ENCODE measurements at regions not wholly inside any gene's neighbourhood (a gene's known extent, or its start where the extent isn't known, plus 50 kb on each side); places are given as distances from the start of the nearest gene placed in this dataset.

DNA sequence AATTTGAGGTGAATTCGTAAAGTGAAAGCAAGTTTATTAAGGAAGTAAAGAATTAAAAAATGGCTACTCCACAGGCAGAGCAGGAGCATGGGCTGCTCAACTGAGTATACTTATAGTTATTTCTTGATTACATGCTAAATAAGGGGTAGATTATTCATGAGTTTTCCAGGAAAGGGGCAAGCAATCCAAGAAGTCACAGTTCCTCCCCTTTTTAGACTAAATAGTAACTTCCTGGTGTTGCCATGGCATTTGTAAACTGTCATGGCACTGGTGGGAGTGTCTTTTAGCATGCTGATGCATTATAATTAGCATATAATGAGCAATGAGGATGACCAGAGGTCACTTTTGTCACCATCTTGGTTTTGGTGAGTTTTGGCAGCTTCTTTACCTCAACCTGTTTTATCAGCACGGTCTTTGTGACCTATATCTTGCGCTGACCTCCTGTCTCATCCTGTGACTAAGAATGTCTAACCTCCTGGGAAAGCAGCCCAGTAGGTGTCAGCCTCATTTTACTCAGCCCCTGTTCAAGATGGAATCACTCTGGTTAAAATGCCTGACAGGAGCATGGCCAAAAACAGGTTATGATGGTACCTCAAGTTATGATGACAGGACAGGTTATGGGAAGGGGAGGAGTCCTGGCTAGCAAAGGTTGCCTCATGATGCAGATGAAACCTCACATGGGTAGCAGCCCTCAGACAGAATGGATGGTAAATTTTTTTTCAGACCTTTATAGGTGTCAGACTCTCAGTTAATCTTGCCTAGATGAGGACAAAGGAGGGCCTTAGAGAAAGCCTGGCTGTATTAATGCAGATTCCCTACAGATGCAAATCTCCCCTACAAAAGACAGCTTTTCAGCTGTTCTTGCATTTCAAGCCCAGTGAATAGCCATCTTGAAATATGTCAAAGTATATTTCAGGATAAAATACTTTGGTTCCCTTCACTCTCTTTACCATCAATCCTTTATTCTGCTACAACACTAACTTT is 49.7 kb downstream of the SIPA1L2 start:
- Histone ChIP-seq H3K27ac (ENCODE audit: low read depth, low read length) (no peak overlapping the region), H3K4me1 (ENCODE audit: control insufficient read depth in 1 of 2, insufficient read depth in 2 of 2, low read length in 2 of 2) (no peaks in the 10 kb centered on the region), H3K9me3 (ENCODE audit: control insufficient read depth in 1 of 2, low read length in 2 of 2) (no peaks in the 10 kb centered on the region), H3K4me3 (ENCODE audit: low read depth in 1 of 2, low read length in 2 of 2) (no peak overlapping the region), H3K27me3 (ENCODE audit: control insufficient read depth in 1 of 2, insufficient read depth in 2 of 2, low read length in 2 of 2) (no peaks in the 10 kb centered on the region), H3K36me3 (ENCODE audit: control insufficient read depth in 1 of 2, insufficient read depth in 2 of 2, low read length in 2 of 2) (no peaks in the 10 kb centered on the region), H3K9ac (ENCODE audit: low read depth in 1 of 2, low read length in 2 of 2) (no peak overlapping the region)

DNA sequence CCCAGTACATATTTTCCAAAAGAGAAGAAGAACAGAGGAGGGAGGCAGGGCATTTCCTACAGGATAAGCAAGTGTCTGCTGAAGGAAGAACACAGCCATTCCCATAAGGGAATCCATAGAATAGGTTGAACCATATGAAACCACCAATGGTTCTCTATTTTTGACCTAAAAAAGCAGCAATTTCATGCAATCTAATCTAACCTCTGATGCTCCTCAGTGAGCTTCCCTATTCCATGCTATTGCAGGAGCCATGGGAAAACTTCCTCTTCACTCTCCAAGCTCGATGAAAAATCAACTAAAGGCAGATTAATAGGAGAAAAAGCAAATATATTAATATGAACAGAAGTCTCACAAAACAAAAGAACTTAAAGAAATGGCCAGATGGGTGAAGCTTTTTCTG is 50.5 kb downstream of the SIPA1L2 start:
- H3K4me3 ChIP-seq (ENCODE audit: low read depth in 1 of 2, low read length in 2 of 2) = no peak overlapping the region
- H3K36me3 ChIP-seq (ENCODE audit: control insufficient read depth in 1 of 2, insufficient read depth in 2 of 2, low read length in 2 of 2) = no peaks in the 10 kb centered on the region
- H3K4me1 ChIP-seq (ENCODE audit: control insufficient read depth in 1 of 2, insufficient read depth in 2 of 2, low read length in 2 of 2) = no peaks in the 10 kb centered on the region
- no peaks in the 10 kb centered on the region for H3K9me3 ChIP-seq (ENCODE audit: control insufficient read depth in 1 of 2, low read length in 2 of 2)
- H3K27me3 ChIP-seq (ENCODE audit: control insufficient read depth in 1 of 2, insufficient read depth in 2 of 2, low read length in 2 of 2) = no peaks in the 10 kb centered on the region
- no peak overlapping the region for H3K27ac ChIP-seq (ENCODE audit: low read depth, low read length)
- no peak overlapping the region for H3K9ac ChIP-seq (ENCODE audit: low read depth in 1 of 2, low read length in 2 of 2)

DNA sequence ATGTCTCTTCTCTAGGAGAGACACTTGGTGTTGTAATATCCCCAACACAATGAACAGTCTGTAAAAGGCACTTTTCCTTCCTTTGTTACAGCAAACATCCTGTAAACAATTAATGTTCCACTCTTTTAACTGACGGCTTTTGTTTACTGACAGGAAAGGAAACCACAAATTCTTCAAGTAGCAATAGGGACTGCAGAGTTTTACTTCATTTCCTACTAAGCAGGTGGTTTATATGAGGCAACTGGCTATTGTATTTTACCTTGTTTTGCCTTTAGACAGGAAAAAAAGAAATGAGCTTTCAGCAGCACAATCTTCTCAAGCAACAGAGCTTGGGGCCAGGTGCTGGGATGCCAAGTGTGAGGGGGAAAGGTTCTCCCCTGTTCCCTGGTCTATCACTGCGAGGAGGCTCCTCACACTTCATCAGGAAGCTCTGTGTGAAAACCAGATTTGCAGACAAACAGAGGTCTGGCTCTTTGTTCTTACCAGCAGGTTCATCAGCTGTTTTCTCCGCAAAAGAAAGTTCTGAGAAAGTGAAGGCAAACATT is 51.2 kb downstream of the SIPA1L2 start:
- Histone ChIP-seq H3K4me3 (ENCODE audit: low read depth in 1 of 2, low read length in 2 of 2) (no peak overlapping the region), H3K9ac (ENCODE audit: low read depth in 1 of 2, low read length in 2 of 2) (no peak overlapping the region), H3K4me1 (ENCODE audit: control insufficient read depth in 1 of 2, insufficient read depth in 2 of 2, low read length in 2 of 2) (peaks cover 0 to 5% of the 10 kb centered on the region in 2 donors), H3K27me3 (ENCODE audit: control insufficient read depth in 1 of 2, insufficient read depth in 2 of 2, low read length in 2 of 2) (no peaks in the 10 kb centered on the region), H3K27ac (ENCODE audit: low read depth, low read length) (no peak overlapping the region), H3K36me3 (ENCODE audit: control insufficient read depth in 1 of 2, insufficient read depth in 2 of 2, low read length in 2 of 2) (no peaks in the 10 kb centered on the region), H3K9me3 (ENCODE audit: control insufficient read depth in 1 of 2, low read length in 2 of 2) (no peaks in the 10 kb centered on the region)

DNA sequence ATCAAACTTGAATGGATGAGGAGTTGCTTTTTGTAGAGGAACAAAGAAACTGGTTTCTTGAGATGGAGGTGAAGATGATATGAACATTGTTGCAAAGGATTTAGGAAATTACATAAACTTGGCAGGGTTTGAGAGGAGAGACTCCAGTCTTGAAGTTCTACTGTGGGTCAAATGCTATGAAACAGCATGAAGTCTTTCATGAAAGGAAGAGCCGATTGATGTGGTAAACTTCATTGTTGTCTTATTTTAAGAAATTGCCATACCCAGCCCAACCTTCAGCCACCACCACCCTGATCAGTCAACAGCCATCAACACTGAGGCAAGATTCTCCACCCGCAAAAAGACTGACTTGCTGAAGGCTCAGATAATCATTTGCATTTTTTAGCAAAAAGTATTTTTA is 52.2 kb downstream of the SIPA1L2 start:
- H3K9ac ChIP-seq (ENCODE audit: low read depth in 1 of 2, low read length in 2 of 2) = no peak overlapping the region
- H3K27me3 ChIP-seq (ENCODE audit: control insufficient read depth in 1 of 2, insufficient read depth in 2 of 2, low read length in 2 of 2) = no peaks in the 10 kb centered on the region
- no peaks in the 10 kb centered on the region for H3K36me3 ChIP-seq (ENCODE audit: control insufficient read depth in 1 of 2, insufficient read depth in 2 of 2, low read length in 2 of 2)
- H3K4me3 ChIP-seq (ENCODE audit: low read depth in 1 of 2, low read length in 2 of 2) = no peak overlapping the region
- H3K27ac ChIP-seq (ENCODE audit: low read depth, low read length) = no peak overlapping the region
- peaks cover 7 to 13% of the 10 kb centered on the region in 2 donors for H3K4me1 ChIP-seq (ENCODE audit: control insufficient read depth in 1 of 2, insufficient read depth in 2 of 2, low read length in 2 of 2)
- H3K9me3 ChIP-seq (ENCODE audit: control insufficient read depth in 1 of 2, low read length in 2 of 2) = no peaks in the 10 kb centered on the region

DNA sequence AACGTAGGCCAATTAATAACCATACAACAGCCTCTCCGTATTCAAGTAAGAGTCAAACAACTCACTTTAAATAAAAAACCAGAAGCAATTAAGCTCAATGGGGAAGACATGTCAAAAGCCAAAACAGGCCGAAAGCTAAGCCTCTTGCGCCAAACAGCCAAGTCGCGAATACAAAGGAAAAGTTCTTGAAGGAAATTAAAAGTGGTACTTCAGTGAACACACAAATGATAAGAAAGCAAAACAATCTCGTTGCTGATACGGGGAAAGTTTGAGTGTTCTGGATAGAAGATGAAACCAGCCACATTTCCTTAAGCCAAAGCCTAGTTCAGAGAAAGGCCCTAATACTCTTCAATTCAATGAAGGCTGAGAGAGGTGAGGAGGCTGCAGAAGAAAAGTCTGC is 53.4 kb downstream of the SIPA1L2 start:
- H3K4me1 ChIP-seq (ENCODE audit: control insufficient read depth in 1 of 2, insufficient read depth in 2 of 2, low read length in 2 of 2) = peaks cover 7 to 13% of the 10 kb centered on the region in 2 donors

DNA sequence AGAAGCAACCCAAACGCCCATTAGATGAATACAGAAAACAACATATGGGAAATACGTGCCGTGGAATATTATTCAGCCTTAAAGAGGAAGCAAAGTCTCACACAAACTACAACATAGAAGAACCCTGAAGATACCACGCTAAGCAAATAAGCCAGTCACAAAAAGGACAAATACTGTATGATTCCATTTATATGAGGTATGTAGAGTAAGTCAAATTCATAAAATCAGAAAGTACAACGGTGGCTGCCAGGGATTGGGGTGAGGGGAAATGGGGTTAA is 54.2 kb downstream of the SIPA1L2 start:
- no peaks in the 10 kb centered on the region for H3K27me3 ChIP-seq (ENCODE audit: control insufficient read depth in 1 of 2, insufficient read depth in 2 of 2, low read length in 2 of 2)
- no peaks in the 10 kb centered on the region for H3K36me3 ChIP-seq (ENCODE audit: control insufficient read depth in 1 of 2, insufficient read depth in 2 of 2, low read length in 2 of 2)
- no peak overlapping the region for H3K4me3 ChIP-seq (ENCODE audit: low read depth in 1 of 2, low read length in 2 of 2)
- H3K4me1 ChIP-seq (ENCODE audit: control insufficient read depth in 1 of 2, insufficient read depth in 2 of 2, low read length in 2 of 2) = peaks cover 7 to 13% of the 10 kb centered on the region in 2 donors
- H3K27ac ChIP-seq (ENCODE audit: low read depth, low read length) = no peak overlapping the region
- no peak overlapping the region for H3K9ac ChIP-seq (ENCODE audit: low read depth in 1 of 2, low read length in 2 of 2)
- no peaks in the 10 kb centered on the region for H3K9me3 ChIP-seq (ENCODE audit: control insufficient read depth in 1 of 2, low read length in 2 of 2)

More for the DNA sequence above, 53.4 kb downstream of the SIPA1L2 start:
- no peak overlapping the region for H3K9ac ChIP-seq (ENCODE audit: low read depth in 1 of 2, low read length in 2 of 2)
- no peaks in the 10 kb centered on the region for H3K27me3 ChIP-seq (ENCODE audit: control insufficient read depth in 1 of 2, insufficient read depth in 2 of 2, low read length in 2 of 2)
- no peak overlapping the region for H3K27ac ChIP-seq (ENCODE audit: low read depth, low read length)
- H3K4me3 ChIP-seq (ENCODE audit: low read depth in 1 of 2, low read length in 2 of 2) = no peak overlapping the region
- no peaks in the 10 kb centered on the region for H3K36me3 ChIP-seq (ENCODE audit: control insufficient read depth in 1 of 2, insufficient read depth in 2 of 2, low read length in 2 of 2)
- H3K9me3 ChIP-seq (ENCODE audit: control insufficient read depth in 1 of 2, low read length in 2 of 2) = no peaks in the 10 kb centered on the region

DNA sequence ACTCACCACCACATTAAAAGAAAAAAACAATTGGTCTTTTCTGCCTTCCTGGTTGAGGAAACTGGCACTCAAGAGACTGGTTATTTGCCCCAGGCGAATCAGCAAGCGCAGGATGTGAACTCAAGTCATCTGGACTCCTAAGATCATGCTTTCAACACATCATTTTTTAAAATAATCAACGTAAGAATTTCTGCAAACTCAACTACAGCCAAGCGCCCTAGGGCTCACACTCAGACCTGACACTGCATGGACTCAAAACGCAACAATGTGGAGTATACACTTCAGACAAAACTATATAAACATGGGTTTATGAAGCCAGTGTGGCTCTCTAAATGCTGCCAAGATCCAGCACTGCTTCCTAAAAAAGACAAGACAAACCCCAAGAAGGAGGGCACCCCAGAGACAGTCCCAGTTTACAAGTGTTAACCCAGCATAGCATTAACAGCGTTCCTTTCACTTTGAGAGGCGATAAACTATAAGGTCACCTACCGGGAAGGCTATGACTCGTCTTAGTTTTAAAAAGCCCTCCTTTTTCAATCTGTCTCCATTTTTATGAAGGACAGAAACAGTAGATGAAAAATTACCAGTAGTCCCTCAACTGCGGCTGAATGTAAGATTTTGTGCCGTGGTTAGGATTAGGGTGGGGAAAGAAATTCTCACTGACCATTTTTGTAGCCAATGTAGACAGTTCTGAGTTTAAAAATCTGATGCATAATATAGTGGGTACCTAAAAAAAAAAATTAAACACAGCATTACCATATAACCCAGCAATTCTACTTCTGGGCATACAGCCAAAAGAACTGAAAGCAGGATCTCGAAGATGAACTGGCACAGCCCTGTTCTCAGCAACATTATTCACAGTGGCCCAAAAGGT is 54.8 kb downstream of the SIPA1L2 start:
- Histone ChIP-seq H3K27ac (ENCODE audit: low read depth, low read length) (no peak overlapping the region), H3K9ac (ENCODE audit: low read depth in 1 of 2, low read length in 2 of 2) (no peak overlapping the region), H3K36me3 (ENCODE audit: control insufficient read depth in 1 of 2, insufficient read depth in 2 of 2, low read length in 2 of 2) (no peaks in the 10 kb centered on the region), H3K4me3 (ENCODE audit: low read depth in 1 of 2, low read length in 2 of 2) (no peak overlapping the region), H3K27me3 (ENCODE audit: control insufficient read depth in 1 of 2, insufficient read depth in 2 of 2, low read length in 2 of 2) (no peaks in the 10 kb centered on the region), H3K9me3 (ENCODE audit: control insufficient read depth in 1 of 2, low read length in 2 of 2) (no peaks in the 10 kb centered on the region), H3K4me1 (ENCODE audit: control insufficient read depth in 1 of 2, insufficient read depth in 2 of 2, low read length in 2 of 2) (peaks cover 7 to 13% of the 10 kb centered on the region in 2 donors)

DNA sequence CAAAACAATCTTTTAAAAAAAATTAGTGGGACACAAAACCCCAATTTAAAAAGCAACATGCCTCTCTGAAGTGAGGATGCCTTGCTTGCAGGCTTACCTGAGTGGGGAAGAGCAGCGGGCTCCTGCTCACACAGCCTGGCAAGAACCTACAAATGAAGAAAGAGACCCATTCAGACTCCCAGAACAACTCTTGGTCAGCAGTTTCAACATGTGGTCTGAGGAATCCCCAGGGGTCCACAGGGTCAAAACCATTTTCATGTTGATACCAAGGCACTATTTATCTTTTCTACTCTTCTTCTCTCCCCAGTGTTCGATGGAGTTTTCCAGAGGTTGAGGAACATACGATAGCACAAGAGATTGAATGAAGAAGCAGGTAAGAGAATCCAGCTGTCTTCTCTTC is 55.9 kb downstream of the SIPA1L2 start:
- no peak overlapping the region for H3K27ac ChIP-seq (ENCODE audit: low read depth, low read length)
- no peaks in the 10 kb centered on the region for H3K9me3 ChIP-seq (ENCODE audit: control insufficient read depth in 1 of 2, low read length in 2 of 2)
- no peak overlapping the region for H3K9ac ChIP-seq (ENCODE audit: low read depth in 1 of 2, low read length in 2 of 2)
- peaks cover 7 to 13% of the 10 kb centered on the region in 2 donors for H3K4me1 ChIP-seq (ENCODE audit: control insufficient read depth in 1 of 2, insufficient read depth in 2 of 2, low read length in 2 of 2)
- no peaks in the 10 kb centered on the region for H3K36me3 ChIP-seq (ENCODE audit: control insufficient read depth in 1 of 2, insufficient read depth in 2 of 2, low read length in 2 of 2)
- H3K4me3 ChIP-seq (ENCODE audit: low read depth in 1 of 2, low read length in 2 of 2) = no peak overlapping the region
- H3K27me3 ChIP-seq (ENCODE audit: control insufficient read depth in 1 of 2, insufficient read depth in 2 of 2, low read length in 2 of 2) = no peaks in the 10 kb centered on the region

DNA sequence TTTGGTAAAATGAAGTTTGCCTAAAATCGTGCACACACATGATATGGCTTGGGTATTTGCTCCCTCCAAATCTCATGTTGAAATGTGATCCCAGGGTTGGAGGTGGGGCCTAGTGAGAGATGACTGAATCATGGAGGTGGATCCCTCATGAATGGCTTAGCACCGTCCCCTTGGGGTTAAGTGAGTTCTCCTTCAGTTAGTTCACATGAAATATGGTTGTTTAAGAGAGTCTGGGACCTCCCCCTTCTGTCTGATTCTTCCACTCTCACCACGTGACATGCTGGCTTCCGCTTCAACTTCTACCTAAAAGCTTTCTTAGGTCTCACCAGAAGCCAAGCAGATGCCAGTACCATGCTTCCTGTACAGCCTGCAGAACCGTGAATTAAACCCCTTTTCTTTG is 58.4 kb downstream of the SIPA1L2 start:
- no peak overlapping the region for H3K9ac ChIP-seq (ENCODE audit: low read depth in 1 of 2, low read length in 2 of 2)
- H3K4me1 ChIP-seq (ENCODE audit: control insufficient read depth in 1 of 2, insufficient read depth in 2 of 2, low read length in 2 of 2) = peaks cover 7 to 18% of the 10 kb centered on the region in 2 donors
- no peaks in the 10 kb centered on the region for H3K36me3 ChIP-seq (ENCODE audit: control insufficient read depth in 1 of 2, insufficient read depth in 2 of 2, low read length in 2 of 2)
- H3K27me3 ChIP-seq (ENCODE audit: control insufficient read depth in 1 of 2, insufficient read depth in 2 of 2, low read length in 2 of 2) = no peaks in the 10 kb centered on the region
- no peaks in the 10 kb centered on the region for H3K9me3 ChIP-seq (ENCODE audit: control insufficient read depth in 1 of 2, low read length in 2 of 2)
- no peak overlapping the region for H3K27ac ChIP-seq (ENCODE audit: low read depth, low read length)
- no peak overlapping the region for H3K4me3 ChIP-seq (ENCODE audit: low read depth in 1 of 2, low read length in 2 of 2)

GRCh38 chr1:232570007-232570406 is 59.9 kb downstream of the SIPA1L2 start:
- no peaks in the 10 kb centered on the region for H3K9me3 ChIP-seq (ENCODE audit: control insufficient read depth in 1 of 2, low read length in 2 of 2)
- no peaks in the 10 kb centered on the region for H3K36me3 ChIP-seq (ENCODE audit: control insufficient read depth in 1 of 2, insufficient read depth in 2 of 2, low read length in 2 of 2)
- no peak overlapping the region for H3K27ac ChIP-seq (ENCODE audit: low read depth, low read length)
- no peak overlapping the region for H3K4me3 ChIP-seq (ENCODE audit: low read depth in 1 of 2, low read length in 2 of 2)
- H3K4me1 ChIP-seq (ENCODE audit: control insufficient read depth in 1 of 2, insufficient read depth in 2 of 2, low read length in 2 of 2) = peaks cover 7 to 29% of the 10 kb centered on the region in 2 donors
- no peaks in the 10 kb centered on the region for H3K27me3 ChIP-seq (ENCODE audit: control insufficient read depth in 1 of 2, insufficient read depth in 2 of 2, low read length in 2 of 2)
- H3K9ac ChIP-seq (ENCODE audit: low read depth in 1 of 2, low read length in 2 of 2) = no peak overlapping the region
